Right lobe of liver (tissue), 6 donors: ENCODE measurements at regions not wholly inside any gene's neighbourhood (a gene's known extent, or its start where the extent isn't known, plus 50 kb on each side); places are given as distances from the start of the nearest gene placed in this dataset.

ENCODE experiments used
- ATAC-seq, 4 donors: fragments of 200-7000 bp; cut with Tn5 transposase; one replicate each; pipeline ENCODE4 v1.9.1; 2020; ENCODE audit warnings: mild to moderate bottlenecking in 4 of 4, moderate library complexity in 4 of 4
- DNase-seq, 3 donors: peaks; one replicate each; pipeline ENCODE4 v3.0.0-alpha.2; 2020
- H3K27ac ChIP-seq, 3 donors: fragments of 200-600 bp; one replicate each; pipeline ENCODE4 v1.8.0; 2022
- H3K27me3 ChIP-seq, 2 donors: fragments of 200-600 bp; one replicate each; pipeline ENCODE4 v1.8.0; 2022
- H3K36me3 ChIP-seq, 4 donors: fragments of 200-600 bp; sonication (generic) in 1 of 4; one replicate each; pipeline versions ENCODE4 v1.5.1 to v1.8.0; 2017 to 2022; ENCODE audit warnings: control low read depth in 1 of 4
- H3K4me1 ChIP-seq, 4 donors: fragments of 200-600 bp; sonication (generic) in 1 of 4; one replicate each; pipeline versions ENCODE4 v1.5.1 to v1.8.0; 2017 to 2022; ENCODE audit warnings: control low read depth in 1 of 4
- H3K4me3 ChIP-seq, 3 donors: fragments of 200-600 bp; one replicate each; pipeline ENCODE4 v1.8.0; 2022
- H3K9me3 ChIP-seq, 4 donors: fragments of 200-600 bp; sonication (generic) in 1 of 4; one replicate each; pipeline versions ENCODE4 v1.5.1 to v1.8.0; 2017 to 2022; ENCODE audit warnings: control low read depth in 1 of 4
- CTCF ChIP-seq, 4 donors: fragments of 200-600 bp in 3 of 4; fragments of 450-650 bp in 1 of 4; IDR thresholded peaks; one replicate each; pipeline versions ENCODE4 v1.5.1 to v1.8.0; 2016 to 2022; ENCODE audit warnings: antibody characterized with exemption in 4 of 4, mild to moderate bottlenecking in 2 of 4
- POLR2A ChIP-seq: fragments of 450-650 bp; IDR thresholded peaks from one replicate; pipeline ENCODE4 v1.6.1; 2017; ENCODE audit warnings: antibody characterized with exemption, mild to moderate bottlenecking
- WGBS: methylation state at CpG from one replicate; pipeline ENCODE4 v1.1.6; 2018; ENCODE audit warnings: low coverage, low lambda C conversion rate; ENCODE audit not compliant: insufficient coverage; ENCODE audit errors: missing lambda C conversion rate; 5-methylcytosine and 5-hydroxymethylcytosine counted together
- intact Hi-C, 2 donors: fragments of 100-400 bp; cut with DNase I; formaldehyde crosslinking; loops; one replicate each; pipeline versions ENCODE4 v1.11.2 to v1.14.1; 2022
- donor health status: DM: no; HTN: yes; CAD: no.
- donor health status: DM: no; HTN: no; CAD: no.
- donor health status: DM: no; HTN: no; CAD: no.
- donor health status: DM: no; HTN: yes; CAD: no.
- donor health status: DM: no; HTN: yes; CAD: no.

GRCh38 chr2:30323499-30323898 is 92.2 kb downstream of the LBH start:
- intact Hi-C loops: no loop called here
- no peak for ATAC-seq
- no peak for TF ChIP-seq POLR2A
- no peak for TF ChIP-seq CTCF (IDR thresholded peaks at IDR 0.05)
- WGBS: 76% methylated on average over 4 of the region's 7 CpGs
- Histone ChIP-seq H3K27me3 (no peaks in the 10 kb centered on the region), H3K9me3 (no peaks in the 10 kb centered on the region), H3K4me3 (no peak overlapping the region), H3K36me3 (no peaks in the 10 kb centered on the region), H3K27ac (no peak overlapping the region), H3K4me1 (no peaks in the 10 kb centered on the region)
- DNase-seq: no peak

- no peaks in the 10 kb centered on the region for H3K27me3 ChIP-seq
- no peaks in the 10 kb centered on the region for H3K9me3 ChIP-seq
- TF ChIP-seq CTCF (IDR thresholded peaks at IDR 0.05) (no peak), POLR2A (no peak)
- no peak overlapping the region for H3K4me3 ChIP-seq
- no peak overlapping the region for H3K27ac ChIP-seq
- ATAC-seq (no peak), DNase-seq (no peak)
- WGBS: 80% methylated on average over 3 of the region's 4 CpGs
- H3K4me1 ChIP-seq: no peaks in the 10 kb centered on the region
- H3K36me3 ChIP-seq: no peaks in the 10 kb centered on the region
- intact Hi-C loops: no loop called here
Measured at GRCh38 chr2:30324245-30324908, 93.0 kb downstream of the LBH start.

DNA sequence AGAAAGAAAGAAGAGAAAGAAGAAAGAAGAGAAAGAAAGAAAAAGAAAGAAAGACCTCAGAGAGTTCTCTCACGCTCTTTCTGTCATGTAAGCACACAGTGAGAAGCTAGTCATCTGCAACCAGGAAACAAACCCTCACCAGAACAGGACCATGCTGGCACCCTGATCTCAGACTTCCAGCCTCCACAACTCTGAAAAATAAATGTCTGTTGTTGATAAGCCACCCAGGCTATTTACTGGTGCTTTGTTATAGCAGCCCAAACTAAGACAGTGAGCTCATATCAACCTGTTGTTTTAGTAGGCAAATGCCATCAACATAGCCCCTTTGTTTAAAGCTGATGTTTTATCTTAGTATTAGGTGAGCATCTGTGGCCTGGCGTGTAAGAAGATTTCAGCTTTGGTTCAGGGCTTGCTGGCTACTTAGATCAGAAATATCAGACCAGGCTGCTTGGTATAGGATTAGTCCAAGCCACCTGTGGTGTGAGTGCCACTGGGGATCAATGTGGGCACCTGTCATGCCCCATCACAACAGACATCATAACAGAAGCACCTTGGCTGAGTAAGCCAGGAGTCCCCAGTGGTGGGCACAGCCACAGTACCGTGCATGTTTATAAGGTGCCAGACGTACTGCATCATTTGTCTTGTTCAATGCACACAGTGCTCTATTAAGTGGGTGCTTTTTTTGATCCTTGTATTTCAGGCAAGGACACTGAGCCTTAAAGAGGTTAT is 94.4 kb downstream of the LBH start:
- no peak overlapping the region for H3K27ac ChIP-seq
- H3K4me1 ChIP-seq: no peaks in the 10 kb centered on the region
- 88% methylated on average over 3 of the region's 4 CpGs for WGBS
- no peak for ATAC-seq
- no peak for DNase-seq
- no peaks in the 10 kb centered on the region for H3K9me3 ChIP-seq
- H3K4me3 ChIP-seq: no peak overlapping the region
- no peak for TF ChIP-seq POLR2A
- no peak for TF ChIP-seq CTCF (IDR thresholded peaks at IDR 0.05)
- H3K36me3 ChIP-seq: no peaks in the 10 kb centered on the region
- H3K27me3 ChIP-seq: no peaks in the 10 kb centered on the region
- intact Hi-C loops: no loop called here

DNA sequence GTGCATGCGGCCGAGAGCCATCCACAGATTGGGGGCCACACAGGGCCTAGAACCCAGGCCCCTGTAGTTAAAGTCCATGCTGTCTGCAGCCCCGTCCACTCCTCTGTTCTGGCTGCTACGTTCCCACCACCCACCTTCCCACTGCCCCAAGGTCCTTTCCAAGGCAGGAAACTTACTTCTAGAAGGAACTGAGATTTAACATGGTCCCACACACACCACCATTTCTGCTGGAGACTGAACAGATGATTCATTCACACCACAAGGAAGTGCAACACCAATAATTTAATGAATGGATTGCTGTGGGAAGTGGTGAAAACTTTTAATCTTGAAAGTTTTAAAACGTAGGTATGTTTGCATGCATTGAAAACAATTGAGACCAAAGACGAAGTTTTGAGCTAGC is 95.2 kb downstream of the LBH start:
- no peaks in the 10 kb centered on the region for H3K27me3 ChIP-seq
- H3K4me3 ChIP-seq: no peak overlapping the region
- no peaks in the 10 kb centered on the region for H3K9me3 ChIP-seq
- 78% methylated on average over 6 of the region's 6 CpGs for WGBS
- ATAC-seq (no peak), DNase-seq (no peak)
- no peaks in the 10 kb centered on the region for H3K36me3 ChIP-seq
- no peak for TF ChIP-seq CTCF (IDR thresholded peaks at IDR 0.05)
- TF ChIP-seq POLR2A: no peak
- intact Hi-C loops: no loop called here
- no peaks in the 10 kb centered on the region for H3K4me1 ChIP-seq
- no peak overlapping the region for H3K27ac ChIP-seq
